Cardiac fibroblast (primary cell): ENCODE measurements at regions not wholly inside any gene's neighbourhood (a gene's known extent, or its start where the extent isn't known, plus 50 kb on each side); places are given as distances from the start of the nearest gene placed in this dataset.
"Not testable (repeated sequence)": the region's sequence is repeated elsewhere in the genome, so short reads cannot be mapped to it uniquely, and the experiment has no call there.

ENCODE experiments used
- DNase-seq, 2 donors: peaks; one replicate each; pipeline versions ENCODE4 v3.0.0 to v3.0.0-alpha.2; 2010; ENCODE audit warnings: low read depth in 2 of 2
- H3K4me3 ChIP-seq, 2 donors: replicated peaks in 1 of 2; 1 replicate in 1 of 2; 2 replicates in 1 of 2; pipeline ENCODE4 v1.5.1; 2011; ENCODE audit warnings: low read depth in 2 of 2, low read length in 2 of 2, mild to moderate bottlenecking in 2 of 2, moderate library complexity in 1 of 2
- CTCF ChIP-seq: IDR thresholded peaks from one replicate; pipeline ENCODE4 v1.5.1; 2011; ENCODE audit warnings: low read depth, mild to moderate bottlenecking, low read length, inconsistent platforms

GRCh38 chr10:123367195-123367594 is 213.0 kb downstream of the BUB3 start:
- H3K4me3 ChIP-seq = no peak overlapping the region
- TF ChIP-seq CTCF = no peak

GRCh38 chr10:123371626-123372025 is 217.4 kb downstream of the BUB3 start:
- not testable (repeated sequence) for H3K4me3 ChIP-seq, DNase-seq

More at GRCh38 chr10:123367195-123367594, 213.0 kb downstream of the BUB3 start:
- DNase-seq = no peak

GRCh38 chr10:123373591-123373990 is 219.4 kb downstream of the BUB3 start:
- TF ChIP-seq CTCF = no peak
- no peak overlapping the region for H3K4me3 ChIP-seq
- no peak for DNase-seq

- TF ChIP-seq CTCF = no peak
- no peak for DNase-seq
- no peak overlapping the region for H3K4me3 ChIP-seq
Measured at GRCh38 chr10:123375097-123375496, 220.9 kb downstream of the BUB3 start.

- H3K4me3 ChIP-seq = no peak overlapping the region
- no peak for DNase-seq
- no peak for TF ChIP-seq CTCF
Measured at GRCh38 chr10:123375738-123376137, 221.5 kb downstream of the BUB3 start.

GRCh38 chr10:123377883-123378282 is 223.7 kb downstream of the BUB3 start:
- TF ChIP-seq CTCF = no peak
- DNase-seq = no peak
- no peak overlapping the region for H3K4me3 ChIP-seq

GRCh38 chr10:123378302-123378701 is 224.1 kb downstream of the BUB3 start:
- no peak for DNase-seq
- no peak overlapping the region for H3K4me3 ChIP-seq
- TF ChIP-seq CTCF = no peak
